GM18499 (cell line): ENCODE measurements at regions not wholly inside any gene's neighbourhood (a gene's known extent, or its start where the extent isn't known, plus 50 kb on each side); places are given as distances from the start of the nearest gene placed in this dataset.
"Not testable (repeated sequence)": the region's sequence is repeated elsewhere in the genome, so short reads cannot be mapped to it uniquely, and the experiment has no call there.

Source experiments
- ATAC-seq: cut with Tn5 transposase; IDR thresholded peaks from one replicate; pipeline ENCODE4 v1.9.1; 2021; ENCODE audit warnings: moderate number of reproducible peaks; ENCODE audit not compliant: insufficient read depth, unreplicated experiment

- ATAC-seq: no peak
Observed at GRCh38 chr13:21228738-21229137, 52.3 kb downstream of the MRPL57 start.

DNA sequence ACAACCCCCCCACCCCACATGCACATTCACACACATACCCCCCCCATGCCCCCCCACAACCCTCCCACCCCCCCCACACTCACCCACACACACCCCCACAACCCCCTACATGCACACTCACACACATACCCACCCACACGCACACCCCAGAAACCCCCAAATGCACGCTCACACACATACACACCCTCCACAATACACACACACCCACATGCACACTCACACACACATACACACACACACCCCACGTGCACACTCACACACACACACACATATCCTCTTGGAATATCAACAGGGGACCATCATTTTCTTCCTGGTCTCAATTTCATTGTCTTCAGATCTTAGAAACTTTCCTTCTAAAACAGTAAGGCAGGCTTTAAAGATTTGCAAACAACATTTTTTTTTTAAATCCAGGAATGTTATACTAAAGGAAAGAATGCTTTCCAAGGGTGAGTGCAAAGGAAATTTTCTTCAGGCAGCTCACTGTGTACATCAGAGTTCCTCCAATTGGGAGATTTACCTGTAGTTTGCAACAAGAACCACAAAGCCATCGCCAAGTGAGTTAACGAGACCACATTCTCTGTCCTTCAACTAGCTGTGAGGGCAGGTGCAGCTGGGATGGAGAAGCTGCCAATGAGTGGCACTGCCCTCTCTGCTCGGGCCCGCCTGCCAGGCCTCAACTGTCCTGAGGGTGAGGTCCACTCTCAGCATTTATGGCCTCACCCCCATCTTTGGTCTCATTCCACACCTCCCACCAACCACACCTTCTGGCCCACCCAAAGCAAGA lies 53.0 kb downstream of the MRPL57 start:
- ATAC-seq: no peak

DNA sequence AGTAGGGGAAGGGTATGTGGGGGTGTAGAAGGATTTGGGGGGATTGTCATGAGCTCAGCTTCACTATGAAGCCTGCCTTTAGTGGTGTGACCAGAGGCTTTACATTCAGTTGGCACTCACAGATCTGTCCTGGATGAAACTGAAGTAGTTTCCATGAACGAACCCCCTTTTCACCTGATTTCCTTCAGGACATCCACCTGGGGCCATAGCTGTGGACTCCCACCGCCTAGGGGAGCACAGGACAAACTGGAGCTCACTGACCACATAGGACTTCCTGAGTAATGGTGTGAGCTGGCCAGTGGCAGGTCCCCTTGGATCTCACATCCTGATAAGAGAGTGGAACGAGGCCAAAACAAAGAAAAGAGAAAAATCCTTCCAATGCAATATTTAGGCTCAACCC lies 54.1 kb downstream of the MRPL57 start:
- ATAC-seq: no peak

- ATAC-seq: no peak
Observed at GRCh38 chr13:21231426-21231940, 55.0 kb downstream of the MRPL57 start.

DNA sequence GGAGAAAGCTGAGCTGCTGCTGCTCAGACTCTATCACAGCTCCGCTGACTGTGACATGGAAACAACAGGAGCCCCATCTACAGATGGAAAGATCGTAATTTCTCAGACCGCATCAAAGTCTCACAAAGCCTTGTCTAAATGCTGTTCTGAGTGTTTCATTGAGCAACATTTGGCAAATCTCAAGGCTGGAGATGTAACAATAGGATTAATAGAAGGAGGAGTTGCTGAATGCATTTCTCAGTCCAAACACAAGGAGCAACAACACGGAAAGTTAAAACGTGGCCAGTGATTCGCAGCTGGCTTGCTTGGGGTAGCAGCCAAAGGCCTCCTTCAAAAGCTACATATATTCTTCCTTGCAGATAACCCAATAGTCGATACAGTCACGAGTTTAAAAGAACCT lies 55.7 kb downstream of the MRPL57 start:
- no peak for ATAC-seq

DNA sequence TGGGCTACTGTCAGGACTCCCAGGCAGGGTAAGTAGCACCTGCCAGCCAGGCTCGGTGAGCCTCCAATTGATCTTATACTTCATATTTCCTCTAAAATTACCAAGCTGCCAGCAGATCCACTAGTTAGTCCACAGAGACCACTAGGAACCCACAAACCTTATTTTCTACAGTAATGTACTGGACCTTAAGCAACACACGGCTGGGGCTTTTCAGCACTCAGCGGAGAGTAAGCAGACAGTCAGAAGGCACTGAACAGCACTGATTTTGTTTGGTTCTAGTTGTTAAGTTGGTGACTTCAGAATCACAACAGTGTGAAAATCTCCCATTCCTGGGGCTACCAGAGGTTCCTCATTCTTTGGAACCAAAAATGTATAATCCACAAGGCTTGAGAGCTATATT lies 56.1 kb downstream of the MRPL57 start:
- no peak for ATAC-seq

DNA sequence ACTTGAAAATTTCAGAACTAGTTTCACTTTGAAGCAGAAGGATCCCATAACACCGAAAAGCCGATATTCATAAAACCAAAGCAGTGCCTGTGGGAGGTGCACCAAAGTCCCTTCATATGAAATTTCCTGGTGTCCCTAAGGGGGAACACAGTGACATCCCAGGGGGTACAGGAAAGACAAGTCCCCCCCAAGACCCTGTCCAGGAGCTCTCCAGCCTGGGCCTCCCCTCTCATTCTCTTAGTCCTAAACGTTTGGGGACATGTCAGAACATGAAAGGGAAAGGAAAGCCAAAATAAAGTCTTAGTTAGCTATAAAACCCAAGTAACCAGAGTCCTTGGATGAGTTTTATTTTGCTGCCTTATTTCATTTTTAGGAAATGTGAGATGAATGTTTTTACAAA lies 56.6 kb downstream of the MRPL57 start:
- ATAC-seq: no peak

DNA sequence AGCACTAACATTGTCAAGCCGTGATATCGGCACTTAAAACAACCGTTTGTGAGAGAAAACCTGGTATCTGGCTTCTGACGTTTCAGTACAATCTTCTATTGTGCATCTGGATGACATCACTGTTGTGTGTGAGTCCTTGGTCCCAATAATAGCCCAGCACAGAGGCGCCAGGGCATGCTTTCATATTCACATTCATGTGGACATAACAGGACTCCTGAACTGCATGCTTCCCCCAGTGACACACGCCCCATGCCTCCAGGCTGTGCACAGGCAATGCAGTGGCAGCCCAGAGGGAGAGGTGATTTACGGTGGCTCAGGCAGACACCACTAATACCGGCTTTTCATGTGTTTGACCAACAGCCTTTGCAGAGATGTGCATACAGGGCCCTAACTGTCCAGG lies 58.1 kb downstream of the MRPL57 start:
- no peak for ATAC-seq

DNA sequence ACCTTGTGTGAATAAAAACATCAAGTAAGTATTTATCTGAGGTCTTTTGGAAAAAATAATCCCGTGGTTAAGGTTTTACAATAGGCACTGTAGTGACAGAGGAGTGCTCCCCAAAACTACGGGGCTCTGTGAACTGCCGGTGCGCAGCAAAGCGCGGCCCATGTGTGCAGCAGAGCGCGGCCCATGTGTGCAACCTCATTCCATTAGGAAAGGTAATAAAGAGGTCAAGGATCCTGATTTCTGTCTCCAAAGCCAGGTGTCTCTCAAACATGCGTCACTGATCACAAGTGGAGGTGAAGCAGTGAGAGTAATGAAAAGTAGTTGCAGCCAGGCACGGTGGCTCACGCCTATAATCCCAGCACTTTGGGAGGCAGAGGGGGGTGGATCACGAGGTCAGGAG lies 58.7 kb downstream of the MRPL57 start:
- no peak for ATAC-seq

- no peak for ATAC-seq
Observed at GRCh38 chr13:21237081-21237480, 60.6 kb downstream of the MRPL57 start.

DNA sequence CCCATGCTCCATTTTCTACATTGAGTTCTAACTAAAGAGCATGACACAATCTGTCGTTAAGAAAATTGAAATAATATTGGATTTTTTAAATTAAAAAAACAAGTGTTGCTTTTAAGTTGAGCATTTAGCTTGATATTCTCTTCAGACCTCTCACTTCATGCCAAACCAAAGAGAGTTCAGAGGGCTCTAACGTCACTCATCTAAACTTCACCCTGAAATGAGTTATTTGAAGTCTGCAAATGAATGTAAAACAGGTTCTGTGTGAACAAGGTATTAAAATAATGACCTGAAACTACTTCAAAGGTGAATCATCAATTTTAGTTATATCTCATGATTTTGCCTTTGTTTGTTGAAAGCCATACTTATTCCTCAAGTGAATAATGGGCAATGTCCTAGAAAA lies 61.8 kb downstream of the MRPL57 start:
- ATAC-seq: no peak

- no peak for ATAC-seq
Observed at GRCh38 chr13:21240586-21240985, 64.1 kb downstream of the MRPL57 start.

DNA sequence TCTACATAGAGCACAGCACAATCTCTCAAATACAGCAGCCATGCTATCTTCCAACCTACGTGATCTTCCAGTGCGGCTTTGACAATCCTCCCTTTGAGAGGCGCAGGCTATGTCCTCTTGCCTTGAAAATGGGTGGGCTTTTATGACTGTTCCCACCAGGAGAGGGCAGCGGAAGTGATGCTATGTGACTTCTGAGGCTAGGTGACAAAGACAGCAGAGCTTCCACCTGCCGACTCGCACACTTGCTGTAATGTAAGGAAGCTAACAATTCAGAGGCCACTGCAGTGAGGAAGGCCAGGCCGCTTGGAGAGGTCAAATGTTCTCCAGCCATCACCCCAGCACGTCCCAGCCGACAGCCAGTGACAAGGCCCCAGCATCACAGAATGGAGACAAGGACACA lies 65.8 kb downstream of the MRPL57 start:
- no peak for ATAC-seq

- no peak for ATAC-seq
Observed at GRCh38 chr13:21243045-21243897, 66.8 kb downstream of the MRPL57 start.

GRCh38 chr13:21243898-21244184 lies 67.4 kb downstream of the MRPL57 start:
- not testable (repeated sequence) for ATAC-seq

- ATAC-seq: no peak
Observed at GRCh38 chr13:21246761-21247452, 70.4 kb downstream of the MRPL57 start.

DNA sequence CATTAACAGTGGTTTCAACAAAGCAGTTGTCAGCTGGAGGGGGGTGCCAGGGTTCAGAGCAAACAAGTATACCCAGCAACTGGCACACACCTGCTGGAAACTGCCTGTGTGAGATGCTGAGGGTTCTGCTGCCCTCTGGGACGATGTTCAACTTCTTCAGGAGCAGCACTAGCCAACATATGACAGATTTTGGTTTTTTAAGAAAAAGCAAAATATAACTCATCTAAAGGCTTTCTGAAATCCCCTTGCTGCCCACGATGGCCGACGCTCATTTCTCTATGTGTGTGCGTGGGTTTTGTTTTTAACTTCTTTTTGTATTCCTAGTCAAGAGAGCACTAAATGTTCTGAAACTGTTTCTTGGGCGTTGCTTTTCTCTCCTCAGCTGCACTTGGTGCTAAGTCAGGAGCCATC lies 79.9 kb downstream of the MRPL57 start:
- ATAC-seq: no peak

DNA sequence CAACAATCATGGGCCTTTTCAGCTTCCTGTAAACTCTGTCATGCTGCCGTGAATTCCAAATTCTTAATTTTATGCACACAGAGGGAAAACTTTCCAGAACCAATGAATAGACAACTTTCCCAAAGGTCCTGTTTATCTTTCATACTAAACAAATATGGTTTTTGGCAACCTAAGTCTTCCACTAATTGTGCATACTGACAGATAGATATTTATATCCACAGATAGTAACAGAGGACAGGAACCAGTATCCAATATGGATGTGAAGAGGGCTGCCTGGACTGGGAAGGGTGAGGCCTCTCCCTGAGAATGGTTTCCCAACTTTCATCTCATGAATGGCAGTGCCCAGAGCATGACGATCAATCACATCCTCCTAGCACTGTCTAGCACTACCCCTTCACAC lies 80.4 kb downstream of the MRPL57 start:
- no peak for ATAC-seq

- ATAC-seq: no peak
Observed at GRCh38 chr13:21259571-21260455, 83.4 kb downstream of the MRPL57 start.
